ENCODE measurements at regions not wholly inside any gene's neighbourhood (a gene's known extent, or its start where the extent isn't known, plus 50 kb on each side); places are given as distances from the start of the nearest gene placed in this dataset.

- TF ChIP-seq REST (IDR thresholded peaks at IDR 0.05; ENCODE audit: low read depth): no peak
- TF ChIP-seq TAF1 (IDR thresholded peaks at IDR 0.05; ENCODE audit: low read depth): no peak
- no peak for TF ChIP-seq MAX (IDR thresholded peaks at IDR 0.05)
- no peak for TF ChIP-seq USF1 (IDR thresholded peaks at IDR 0.05)
- TF ChIP-seq YY1 (IDR thresholded peaks at IDR 0.05; ENCODE audit: low read depth): no peak
- TF ChIP-seq EGR1 (IDR thresholded peaks at IDR 0.05): no peak
- TF ChIP-seq EP300 (IDR thresholded peaks at IDR 0.05; ENCODE audit: borderline replicate concordance): no peak
- TF ChIP-seq FOXM1 (IDR thresholded peaks at IDR 0.05; ENCODE audit: borderline replicate concordance, low read depth): no peak
- TF ChIP-seq TCF12 (IDR thresholded peaks at IDR 0.05; ENCODE audit: low read depth): no peak
- TF ChIP-seq NFIC (IDR thresholded peaks at IDR 0.05): no peak
Observed at GRCh38 chr6:121867095-121867494, 431.6 kb downstream of the GJA1 start.

GRCh38 chr6:121868206-121868605 lies 432.8 kb downstream of the GJA1 start:
- TF ChIP-seq FOXM1 (IDR thresholded peaks at IDR 0.05; ENCODE audit: borderline replicate concordance, low read depth) (no peak), YY1 (IDR thresholded peaks at IDR 0.05; ENCODE audit: low read depth) (no peak), TEAD4 (IDR thresholded peaks at IDR 0.05) (no peak), CEBPB (IDR thresholded peaks at IDR 0.05) (no peak), REST (IDR thresholded peaks at IDR 0.05; ENCODE audit: low read depth) (no peak), USF1 (IDR thresholded peaks at IDR 0.05) (no peak), EP300 (IDR thresholded peaks at IDR 0.05; ENCODE audit: borderline replicate concordance) (no peak), EGR1 (IDR thresholded peaks at IDR 0.05) (no peak), MAX (IDR thresholded peaks at IDR 0.05) (no peak), NFIC (IDR thresholded peaks at IDR 0.05) (no peak), CREB1 (IDR thresholded peaks at IDR 0.05; ENCODE audit: low read depth) (no peak), RAD21 (IDR thresholded peaks at IDR 0.05; ENCODE audit: low read depth) (no peak), TCF12 (IDR thresholded peaks at IDR 0.05; ENCODE audit: low read depth) (no peak), ZBTB7A (IDR thresholded peaks at IDR 0.05; ENCODE audit: low read depth) (no peak), TAF1 (IDR thresholded peaks at IDR 0.05; ENCODE audit: low read depth) (no peak)

- TF ChIP-seq CREB1 (IDR thresholded peaks at IDR 0.05; ENCODE audit: low read depth): no peak
- no peak for TF ChIP-seq TCF12 (IDR thresholded peaks at IDR 0.05; ENCODE audit: low read depth)
- no peak for TF ChIP-seq FOXM1 (IDR thresholded peaks at IDR 0.05; ENCODE audit: borderline replicate concordance, low read depth)
- TF ChIP-seq MAX (IDR thresholded peaks at IDR 0.05): no peak
- TF ChIP-seq NFIC (IDR thresholded peaks at IDR 0.05): no peak
- TF ChIP-seq TAF1 (IDR thresholded peaks at IDR 0.05; ENCODE audit: low read depth): no peak
- TF ChIP-seq USF1 (IDR thresholded peaks at IDR 0.05): no peak
- no peak for TF ChIP-seq RAD21 (IDR thresholded peaks at IDR 0.05; ENCODE audit: low read depth)
Observed at GRCh38 chr6:121873595-121873994, 438.1 kb downstream of the GJA1 start.

- TF ChIP-seq EP300 (IDR thresholded peaks at IDR 0.05; ENCODE audit: borderline replicate concordance) (no peak), MAX (IDR thresholded peaks at IDR 0.05) (no peak), ZBTB7A (IDR thresholded peaks at IDR 0.05; ENCODE audit: low read depth) (no peak), NFIC (IDR thresholded peaks at IDR 0.05) (no peak), USF1 (IDR thresholded peaks at IDR 0.05) (no peak), YY1 (IDR thresholded peaks at IDR 0.05; ENCODE audit: low read depth) (no peak), EGR1 (IDR thresholded peaks at IDR 0.05) (no peak), REST (IDR thresholded peaks at IDR 0.05; ENCODE audit: low read depth) (no peak), TAF1 (IDR thresholded peaks at IDR 0.05; ENCODE audit: low read depth) (no peak), TCF12 (IDR thresholded peaks at IDR 0.05; ENCODE audit: low read depth) (no peak), FOXM1 (IDR thresholded peaks at IDR 0.05; ENCODE audit: borderline replicate concordance, low read depth) (no peak), CREB1 (IDR thresholded peaks at IDR 0.05; ENCODE audit: low read depth) (no peak), TEAD4 (IDR thresholded peaks at IDR 0.05) (no peak), RAD21 (IDR thresholded peaks at IDR 0.05; ENCODE audit: low read depth) (no peak), CEBPB (IDR thresholded peaks at IDR 0.05) (no peak)
Observed at GRCh38 chr6:121876721-121877120, 441.3 kb downstream of the GJA1 start.

All from Ishikawa (cell line).